CD14-positive monocyte (primary cell): ENCODE measurements at regions not wholly inside any gene's neighbourhood (a gene's known extent, or its start where the extent isn't known, plus 50 kb on each side); places are given as distances from the start of the nearest gene placed in this dataset.

Source experiments
- DNase-seq, 3 donors: peaks; one replicate each; pipeline ENCODE4 v3.0.0-alpha.2; 2011 to 2022
- H2AFZ ChIP-seq: 2 replicates; pipeline ENCODE4 v1.6.0; 2012; ENCODE audit warnings: mild to moderate bottlenecking, low read depth, low read length, inconsistent platforms; ENCODE audit not compliant: insufficient read depth, poor library complexity, severe bottlenecking
- H3K27ac ChIP-seq, 2 donors: 1 replicate in 1 of 2; 2 replicates in 1 of 2; pipeline ENCODE4 v1.5.1; 2012 to 2013; ENCODE audit warnings: low read length in 2 of 2, control low read depth in 1 of 2, inconsistent platforms in 1 of 2, low read depth in 1 of 2, mild to moderate bottlenecking in 1 of 2
- H3K27me3 ChIP-seq, 2 donors: one replicate each; pipeline versions ENCODE4 v1.6.0 to v1.6.1; 2011 to 2013; ENCODE audit warnings: low read length in 2 of 2; ENCODE audit not compliant: control insufficient read depth in 2 of 2, insufficient read depth in 2 of 2
- H3K36me3 ChIP-seq, 2 donors: replicated peaks in 1 of 2; 1 replicate in 1 of 2; 2 replicates in 1 of 2; pipeline versions ENCODE4 v1.5.1 to v1.6.1; 2012 to 2013; ENCODE audit warnings: low read length in 2 of 2, control low read depth in 1 of 2, inconsistent platforms in 1 of 2, mild to moderate bottlenecking in 1 of 2; ENCODE audit not compliant: insufficient read depth in 2 of 2, control insufficient read depth in 1 of 2
- H3K4me1 ChIP-seq, 2 donors: 1 replicate in 1 of 2; 2 replicates in 1 of 2; pipeline versions ENCODE4 v1.5.1 to v1.6.1; 2012 to 2013; ENCODE audit warnings: low read length in 2 of 2, control low read depth in 1 of 2, inconsistent platforms in 1 of 2, mild to moderate bottlenecking in 1 of 2, moderate library complexity in 1 of 2; ENCODE audit not compliant: insufficient read depth in 2 of 2, control insufficient read depth in 1 of 2
- H3K4me2 ChIP-seq: replicated peaks from 2 replicates; pipeline ENCODE3; 2012; ENCODE audit warnings: low read length, moderate library complexity, mild to moderate bottlenecking; ENCODE audit not compliant: poor library complexity, severe bottlenecking; ENCODE audit errors: extremely low read depth
- H3K4me3 ChIP-seq, 3 experiments: fragments of 200-600 bp in 1 of 3; sonication (generic) in 1 of 3; replicated peaks in 1 of 3; 1 replicate in 2 of 3; 2 replicates in 1 of 3; pipeline ENCODE4 v1.5.1; 2011 to 2013; ENCODE audit warnings: low read length in 3 of 3, mild to moderate bottlenecking in 3 of 3, control low read depth in 2 of 3, low read depth in 2 of 3, inconsistent platforms in 1 of 3, moderate library complexity in 1 of 3
- H3K79me2 ChIP-seq: 2 replicates; pipeline ENCODE4 v1.6.0; 2012; ENCODE audit warnings: mild to moderate bottlenecking, control low read depth, inconsistent platforms, low read length, moderate library complexity; ENCODE audit not compliant: insufficient read depth
- H3K9ac ChIP-seq: 2 replicates; pipeline ENCODE4 v1.6.0; 2017; ENCODE audit warnings: low read length, mild to moderate bottlenecking; ENCODE audit not compliant: insufficient read depth, poor library complexity, severe bottlenecking
- H3K9me3 ChIP-seq, 2 donors: replicated peaks in 1 of 2; 1 replicate in 1 of 2; 2 replicates in 1 of 2; pipeline versions ENCODE4 v1.5.1 to v1.6.1; 2012 to 2013; ENCODE audit warnings: low read length in 2 of 2, control low read depth in 1 of 2; ENCODE audit not compliant: control insufficient read depth in 1 of 2, insufficient read depth in 1 of 2
- H4K20me1 ChIP-seq: 2 replicates; pipeline ENCODE4 v1.6.0; 2012; ENCODE audit warnings: mild to moderate bottlenecking, low read length, control low read depth, moderate library complexity; ENCODE audit not compliant: insufficient read depth
- H3K27ac Mint-ChIP-seq, 7 donors: one replicate each; pipeline ENCODE4 v1.8.0; 2020; ENCODE audit warnings: mild to moderate bottlenecking in 7 of 7, mixed read lengths in 7 of 7, moderate library complexity in 6 of 7, inconsistent platforms in 2 of 7
- H3K27me3 Mint-ChIP-seq, 3 donors: one replicate each; pipeline ENCODE4 v1.8.0; 2021 to 2022; ENCODE audit warnings: low read depth in 3 of 3, mild to moderate bottlenecking in 3 of 3, mixed read lengths in 3 of 3, moderate library complexity in 3 of 3, inconsistent platforms in 1 of 3
- H3K36me3 Mint-ChIP-seq, 2 donors: one replicate each; pipeline ENCODE4 v1.8.0; 2020; ENCODE audit warnings: mixed read lengths in 2 of 2, inconsistent platforms in 1 of 2, mild to moderate bottlenecking in 1 of 2
- H3K4me1 Mint-ChIP-seq: one replicate; pipeline ENCODE4 v1.8.0; 2020; ENCODE audit warnings: mild to moderate bottlenecking, mixed read lengths
- H3K4me3 Mint-ChIP-seq, 2 donors: one replicate each; pipeline ENCODE4 v1.8.0; 2020; ENCODE audit warnings: mild to moderate bottlenecking in 2 of 2, mixed read lengths in 2 of 2, moderate library complexity in 1 of 2
- H3K9me3 Mint-ChIP-seq, 7 donors: one replicate each; pipeline ENCODE4 v1.8.0; 2020 to 2022; ENCODE audit warnings: mixed read lengths in 7 of 7, mild to moderate bottlenecking in 6 of 7, moderate library complexity in 6 of 7, inconsistent platforms in 2 of 7
- CTCF ChIP-seq: fragments of 200-600 bp; IDR thresholded peaks from one replicate; pipeline ENCODE4 v1.8.0; 2022; ENCODE audit warnings: antibody characterized with exemption, mild to moderate bottlenecking
- WGBS: methylation state at CpG from one replicate; pipeline ENCODE4 v1.1.5; 2013; ENCODE audit warnings: missing lambda C conversion rate; ENCODE audit not compliant: insufficient coverage; 5-methylcytosine and 5-hydroxymethylcytosine counted together
- intact Hi-C, 2 donors: fragments of 100-400 bp; cut with micrococcal nuclease; formaldehyde crosslinking; loops; one replicate each; pipeline versions ENCODE4 v1.15.0 to v1.15.1; 2023

GRCh38 chr1:165068741-165069140 is 287.8 kb downstream of the LMX1A start:
- Histone ChIP-seq H3K9ac (no peak overlapping the region), H3K4me1 (no peaks in the 10 kb centered on the region), H3K79me2 (no peaks in the 10 kb centered on the region), H3K27ac (no peak overlapping the region), H2AFZ (no peak overlapping the region), H3K27me3 (no peaks in the 10 kb centered on the region), H3K9me3 (no peaks in the 10 kb centered on the region), H3K36me3 (no peaks in the 10 kb centered on the region), H3K4me2 (no peak overlapping the region), H3K4me3 (no peak overlapping the region), H4K20me1 (no peaks in the 10 kb centered on the region)
- Mint-ChIP-seq H3K27me3 (peaks cover 0 to 4% (median 1%) of the 10 kb centered on the region in 3 donors), H3K36me3 (no peaks in the 10 kb centered on the region), H3K4me3 (no peak overlapping the region), H3K4me1 (no peaks in the 10 kb centered on the region), H3K27ac (no peak overlapping the region), H3K9me3 (peaks cover 0 to 1% (median 0%) of the 10 kb centered on the region in 7 donors)
- TF ChIP-seq CTCF: no peak
- no peak for DNase-seq
- 91% methylated on average over 3 of the region's 5 CpGs for WGBS
- intact Hi-C loops: no loop called here

DNA sequence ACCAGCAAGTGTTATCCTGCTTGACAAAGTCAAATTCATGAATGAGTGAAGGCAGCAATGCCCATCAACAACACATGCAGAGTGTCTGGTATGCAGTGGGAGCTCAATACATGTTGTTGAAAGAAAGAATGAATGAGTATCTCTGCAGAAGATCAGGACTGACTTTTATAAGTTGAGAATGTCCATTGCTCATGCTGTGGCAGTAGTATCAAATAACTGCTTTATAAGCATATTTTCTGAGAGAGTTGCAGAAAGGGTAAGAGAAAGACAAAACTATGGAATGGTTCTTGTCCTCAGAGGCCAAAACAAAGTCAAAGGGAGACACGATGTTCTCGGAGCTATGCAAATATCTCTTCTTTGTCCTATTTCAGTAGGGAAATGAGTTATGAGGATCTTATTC is 288.7 kb downstream of the LMX1A start:
- Histone ChIP-seq H3K9me3 (no peaks in the 10 kb centered on the region), H3K79me2 (no peaks in the 10 kb centered on the region), H3K4me1 (no peaks in the 10 kb centered on the region), H3K27ac (no peak overlapping the region), H3K27me3 (no peaks in the 10 kb centered on the region), H3K9ac (no peak overlapping the region), H2AFZ (no peak overlapping the region), H4K20me1 (no peaks in the 10 kb centered on the region), H3K4me3 (no peak overlapping the region), H3K4me2 (no peak overlapping the region), H3K36me3 (no peaks in the 10 kb centered on the region)
- no peaks in the 10 kb centered on the region for H3K36me3 Mint-ChIP-seq
- no peak overlapping the region for H3K4me3 Mint-ChIP-seq
- peaks cover 0 to 4% (median 1%) of the 10 kb centered on the region in 3 donors for H3K27me3 Mint-ChIP-seq
- peaks cover 0 to 1% (median 0%) of the 10 kb centered on the region in 7 donors for H3K9me3 Mint-ChIP-seq
- DNase-seq: no peak
- WGBS: no CpG with 5 or more reads among the region's 2 CpGs
- no peaks in the 10 kb centered on the region for H3K4me1 Mint-ChIP-seq
- no peak for TF ChIP-seq CTCF
- intact Hi-C loops: no loop called here
- H3K27ac Mint-ChIP-seq: no peak overlapping the region
